ENCODE measurements at regions not wholly inside any gene's neighbourhood (a gene's known extent, or its start where the extent isn't known, plus 50 kb on each side); places are given as distances from the start of the nearest gene placed in this dataset.

- Histone ChIP-seq H3K4me1 (ENCODE audit: control insufficient read depth in 5 of 5, insufficient read depth in 5 of 5, low read length in 5 of 5) (peaks cover 0 to 7% (median 4%) of the 10 kb centered on the region in 5 donors), H3K36me3 (ENCODE audit: control insufficient read depth in 5 of 5, insufficient read depth in 5 of 5, low read length in 5 of 5) (no peaks in the 10 kb centered on the region), H3K9me3 (ENCODE audit: control insufficient read depth in 5 of 5, low read length in 5 of 5) (no peaks in the 10 kb centered on the region), H3K4me3 (ENCODE audit: low read depth in 1 of 5, low read length in 5 of 5) (no peak overlapping the region), H3K27ac (ENCODE audit: low read depth, low read length) (no peak overlapping the region), H3K27me3 (ENCODE audit: control insufficient read depth in 5 of 5, insufficient read depth in 4 of 5, low read length in 5 of 5) (peaks cover 4 to 19% (median 12%) of the 10 kb centered on the region in 5 donors), H3K9ac (ENCODE audit: low read length in 5 of 5) (no peak overlapping the region)
These were observed 108.4 kb downstream of the ZNF280B start for GRCh38 chr22:22400099-22400498.

GRCh38 chr22:22400964-22401363 is 107.6 kb downstream of the ZNF280B start:
- H3K27ac ChIP-seq (ENCODE audit: low read depth, low read length), result no peak overlapping the region
- H3K9ac ChIP-seq (ENCODE audit: low read length in 5 of 5), result no peak overlapping the region
- H3K9me3 ChIP-seq (ENCODE audit: control insufficient read depth in 5 of 5, low read length in 5 of 5), result no peaks in the 10 kb centered on the region
- no peak overlapping the region for H3K4me3 ChIP-seq (ENCODE audit: low read depth in 1 of 5, low read length in 5 of 5)
- H3K27me3 ChIP-seq (ENCODE audit: control insufficient read depth in 5 of 5, insufficient read depth in 4 of 5, low read length in 5 of 5), result peaks cover 3 to 19% (median 12%) of the 10 kb centered on the region in 5 donors
- peaks cover 0 to 7% (median 4%) of the 10 kb centered on the region in 5 donors for H3K4me1 ChIP-seq (ENCODE audit: control insufficient read depth in 5 of 5, insufficient read depth in 5 of 5, low read length in 5 of 5)
- no peaks in the 10 kb centered on the region for H3K36me3 ChIP-seq (ENCODE audit: control insufficient read depth in 5 of 5, insufficient read depth in 5 of 5, low read length in 5 of 5)

- no peak overlapping the region for H3K9ac ChIP-seq (ENCODE audit: low read length in 5 of 5)
- H3K27me3 ChIP-seq (ENCODE audit: control insufficient read depth in 5 of 5, insufficient read depth in 4 of 5, low read length in 5 of 5), result peaks cover 3 to 19% (median 12%) of the 10 kb centered on the region in 5 donors
- H3K4me3 ChIP-seq (ENCODE audit: low read depth in 1 of 5, low read length in 5 of 5), result no peak overlapping the region
- H3K27ac ChIP-seq (ENCODE audit: low read depth, low read length), result no peak overlapping the region
- H3K36me3 ChIP-seq (ENCODE audit: control insufficient read depth in 5 of 5, insufficient read depth in 5 of 5, low read length in 5 of 5), result no peaks in the 10 kb centered on the region
- H3K9me3 ChIP-seq (ENCODE audit: control insufficient read depth in 5 of 5, low read length in 5 of 5), result no peaks in the 10 kb centered on the region
- peaks cover 0 to 7% (median 4%) of the 10 kb centered on the region in 5 donors for H3K4me1 ChIP-seq (ENCODE audit: control insufficient read depth in 5 of 5, insufficient read depth in 5 of 5, low read length in 5 of 5)
These were observed 107.2 kb downstream of the ZNF280B start for GRCh38 chr22:22401381-22401780.

- H3K4me3 ChIP-seq (ENCODE audit: low read depth in 1 of 5, low read length in 5 of 5), result no peak overlapping the region
- H3K36me3 ChIP-seq (ENCODE audit: control insufficient read depth in 5 of 5, insufficient read depth in 5 of 5, low read length in 5 of 5), result no peaks in the 10 kb centered on the region
- no peak overlapping the region for H3K27ac ChIP-seq (ENCODE audit: low read depth, low read length)
- H3K9me3 ChIP-seq (ENCODE audit: control insufficient read depth in 5 of 5, low read length in 5 of 5), result no peaks in the 10 kb centered on the region
- H3K9ac ChIP-seq (ENCODE audit: low read length in 5 of 5), result no peak overlapping the region
- H3K4me1 ChIP-seq (ENCODE audit: control insufficient read depth in 5 of 5, insufficient read depth in 5 of 5, low read length in 5 of 5), result no peaks in the 10 kb centered on the region
- H3K27me3 ChIP-seq (ENCODE audit: control insufficient read depth in 5 of 5, insufficient read depth in 4 of 5, low read length in 5 of 5), result peaks cover 0 to 6% (median 4%) of the 10 kb centered on the region in 5 donors
These were observed 105.2 kb downstream of the ZNF280B start for GRCh38 chr22:22403306-22403705.

GRCh38 chr22:22403771-22404170 is 104.8 kb downstream of the ZNF280B start:
- peaks cover 0 to 4% (median 0%) of the 10 kb centered on the region in 5 donors for H3K4me1 ChIP-seq (ENCODE audit: control insufficient read depth in 5 of 5, insufficient read depth in 5 of 5, low read length in 5 of 5)
- H3K4me3 ChIP-seq (ENCODE audit: low read depth in 1 of 5, low read length in 5 of 5), result no peak overlapping the region
- H3K9me3 ChIP-seq (ENCODE audit: control insufficient read depth in 5 of 5, low read length in 5 of 5), result no peaks in the 10 kb centered on the region
- H3K27me3 ChIP-seq (ENCODE audit: control insufficient read depth in 5 of 5, insufficient read depth in 4 of 5, low read length in 5 of 5), result peaks cover 2 to 11% (median 8%) of the 10 kb centered on the region in 5 donors
- no peak overlapping the region for H3K27ac ChIP-seq (ENCODE audit: low read depth, low read length)
- no peak overlapping the region for H3K9ac ChIP-seq (ENCODE audit: low read length in 5 of 5)
- no peaks in the 10 kb centered on the region for H3K36me3 ChIP-seq (ENCODE audit: control insufficient read depth in 5 of 5, insufficient read depth in 5 of 5, low read length in 5 of 5)

GRCh38 chr22:22404598-22405284 is 103.8 kb downstream of the ZNF280B start:
- Histone ChIP-seq H3K9ac (ENCODE audit: low read length in 5 of 5) (no peak overlapping the region), H3K4me3 (ENCODE audit: low read depth in 1 of 5, low read length in 5 of 5) (no peak overlapping the region), H3K27me3 (ENCODE audit: control insufficient read depth in 5 of 5, insufficient read depth in 4 of 5, low read length in 5 of 5) (peaks cover 2 to 14% (median 6%) of the 10 kb centered on the region in 5 donors), H3K36me3 (ENCODE audit: control insufficient read depth in 5 of 5, insufficient read depth in 5 of 5, low read length in 5 of 5) (no peaks in the 10 kb centered on the region), H3K27ac (ENCODE audit: low read depth, low read length) (no peak overlapping the region), H3K9me3 (ENCODE audit: control insufficient read depth in 5 of 5, low read length in 5 of 5) (no peaks in the 10 kb centered on the region), H3K4me1 (ENCODE audit: control insufficient read depth in 5 of 5, insufficient read depth in 5 of 5, low read length in 5 of 5) (peaks cover 0 to 13% (median 6%) of the 10 kb centered on the region in 5 donors)

GRCh38 chr22:22406445-22407027 is 102.0 kb downstream of the ZNF280B start:
- no peaks in the 10 kb centered on the region for H3K9me3 ChIP-seq (ENCODE audit: control insufficient read depth in 5 of 5, low read length in 5 of 5)
- no peaks in the 10 kb centered on the region for H3K36me3 ChIP-seq (ENCODE audit: control insufficient read depth in 5 of 5, insufficient read depth in 5 of 5, low read length in 5 of 5)
- no peak overlapping the region for H3K27ac ChIP-seq (ENCODE audit: low read depth, low read length)
- H3K4me3 ChIP-seq (ENCODE audit: low read depth in 1 of 5, low read length in 5 of 5), result no peak overlapping the region
- H3K27me3 ChIP-seq (ENCODE audit: control insufficient read depth in 5 of 5, insufficient read depth in 4 of 5, low read length in 5 of 5), result peaks cover 5 to 14% (median 6%) of the 10 kb centered on the region in 5 donors
- peaks cover 0 to 20% (median 6%) of the 10 kb centered on the region in 5 donors for H3K4me1 ChIP-seq (ENCODE audit: control insufficient read depth in 5 of 5, insufficient read depth in 5 of 5, low read length in 5 of 5)
- H3K9ac ChIP-seq (ENCODE audit: low read length in 5 of 5), result no peak overlapping the region

GRCh38 chr22:22407061-22407460 is 101.5 kb downstream of the ZNF280B start:
- Histone ChIP-seq H3K36me3 (ENCODE audit: control insufficient read depth in 5 of 5, insufficient read depth in 5 of 5, low read length in 5 of 5) (no peaks in the 10 kb centered on the region), H3K4me3 (ENCODE audit: low read depth in 1 of 5, low read length in 5 of 5) (no peak overlapping the region), H3K9ac (ENCODE audit: low read length in 5 of 5) (no peak overlapping the region), H3K9me3 (ENCODE audit: control insufficient read depth in 5 of 5, low read length in 5 of 5) (no peaks in the 10 kb centered on the region), H3K27ac (ENCODE audit: low read depth, low read length) (no peak overlapping the region), H3K27me3 (ENCODE audit: control insufficient read depth in 5 of 5, insufficient read depth in 4 of 5, low read length in 5 of 5) (peaks cover 5 to 14% (median 6%) of the 10 kb centered on the region in 5 donors), H3K4me1 (ENCODE audit: control insufficient read depth in 5 of 5, insufficient read depth in 5 of 5, low read length in 5 of 5) (peaks cover 0 to 20% (median 6%) of the 10 kb centered on the region in 5 donors)

- no peak overlapping the region for H3K4me3 ChIP-seq (ENCODE audit: low read depth in 1 of 5, low read length in 5 of 5)
- no peak overlapping the region for H3K27ac ChIP-seq (ENCODE audit: low read depth, low read length)
- no peak overlapping the region for H3K9ac ChIP-seq (ENCODE audit: low read length in 5 of 5)
- H3K9me3 ChIP-seq (ENCODE audit: control insufficient read depth in 5 of 5, low read length in 5 of 5), result no peaks in the 10 kb centered on the region
- H3K4me1 ChIP-seq (ENCODE audit: control insufficient read depth in 5 of 5, insufficient read depth in 5 of 5, low read length in 5 of 5), result peaks cover 0 to 20% (median 6%) of the 10 kb centered on the region in 5 donors
- peaks cover 5 to 14% (median 7%) of the 10 kb centered on the region in 5 donors for H3K27me3 ChIP-seq (ENCODE audit: control insufficient read depth in 5 of 5, insufficient read depth in 4 of 5, low read length in 5 of 5)
- H3K36me3 ChIP-seq (ENCODE audit: control insufficient read depth in 5 of 5, insufficient read depth in 5 of 5, low read length in 5 of 5), result no peaks in the 10 kb centered on the region
These were observed 100.3 kb downstream of the ZNF280B start for GRCh38 chr22:22408269-22408668.

All from subcutaneous abdominal adipose tissue (tissue), 5 donors.